Caco-2 (cell line): ENCODE measurements at regions not wholly inside any gene's neighbourhood (a gene's known extent, or its start where the extent isn't known, plus 50 kb on each side); places are given as distances from the start of the nearest gene placed in this dataset.

Experiments
- BruUV-seq: library from RNA; stranded (reverse); fragments of 400-500 nt; replicated peaks from 2 replicates; lab custom pipeline; 2021; lab: Mats Ljungman, UMichigan
- CTCF ChIA-PET: fragments of 300-600 bp; sonication (Branson Sonifier 250); formaldehyde crosslinking; loops from one replicate; lab custom pipeline; 2022; ENCODE audit warnings: antibody characterized with exemption; lab: Charles Lee
- POLR2A ChIA-PET: fragments of 300-600 bp; sonication (Branson Sonifier 250); formaldehyde crosslinking; loops from one replicate; lab custom pipeline; 2022; ENCODE audit warnings: antibody characterized with exemption; lab: Charles Lee
- DNase-seq, 2 experiments: peaks; one replicate each; pipeline versions ENCODE4 v3.0.0 to v3.0.0-alpha.2; 2020 to 2022
- H3K27me3 ChIP-seq: replicated peaks from 2 replicates; pipeline ENCODE4 v1.6.0; 2011; ENCODE audit warnings: low read length; ENCODE audit not compliant: control insufficient read depth, insufficient read depth
- H3K36me3 ChIP-seq: 2 replicates; pipeline ENCODE4 v1.5.1; 2011; ENCODE audit warnings: low read length; ENCODE audit not compliant: control insufficient read depth, insufficient read depth
- H3K4me1 ChIP-seq: fragments of 250-450 bp; sonication (Bioruptor Pico); 2 replicates; pipeline ENCODE4 v1.5.1; 2020; ENCODE audit warnings: mild to moderate bottlenecking
- H3K4me3 ChIP-seq: 2 replicates; pipeline ENCODE4 v1.5.1; 2011; ENCODE audit warnings: low read depth, mild to moderate bottlenecking, control low read depth, low read length
- H3K9me3 ChIP-seq: fragments of 250-450 bp; sonication (Bioruptor Pico); 2 replicates; pipeline ENCODE4 v1.5.1; 2020; ENCODE audit warnings: mild to moderate bottlenecking, moderate library complexity
- H3K27ac Mint-ChIP-seq: one replicate; pipeline ENCODE4 v1.8.0; 2022; ENCODE audit warnings: mixed read lengths; ENCODE audit not compliant: unreplicated experiment
- H3K27me3 Mint-ChIP-seq: one replicate; pipeline ENCODE4 v1.8.0; 2022; ENCODE audit warnings: mixed read lengths; ENCODE audit not compliant: insufficient read depth, unreplicated experiment
- H3K36me3 Mint-ChIP-seq: one replicate; pipeline ENCODE4 v1.8.0; 2022; ENCODE audit warnings: mild to moderate bottlenecking, mixed read lengths; ENCODE audit not compliant: insufficient read depth, unreplicated experiment
- H3K4me1 Mint-ChIP-seq: one replicate; pipeline ENCODE4 v1.8.0; 2022; ENCODE audit warnings: low read depth, mixed read lengths; ENCODE audit not compliant: unreplicated experiment
- H3K4me3 Mint-ChIP-seq: one replicate; pipeline ENCODE4 v1.8.0; 2022; ENCODE audit warnings: mild to moderate bottlenecking, moderate library complexity, mixed read lengths; ENCODE audit not compliant: unreplicated experiment
- H3K9me3 Mint-ChIP-seq: one replicate; pipeline ENCODE4 v1.8.0; 2022; ENCODE audit warnings: mixed read lengths; ENCODE audit not compliant: unreplicated experiment
- CTCF ChIP-seq, 2 experiments: fragments of 200-600 bp in 1 of 2; IDR thresholded peaks; 1 replicate in 1 of 2; 2 replicates in 1 of 2; pipeline versions ENCODE4 v1.5.1 to v1.8.0; 2011 to 2022; ENCODE audit warnings: antibody characterized with exemption in 1 of 2, control low read depth in 1 of 2, inconsistent platforms in 1 of 2, low read depth in 1 of 2, low read length in 1 of 2, mild to moderate bottlenecking in 1 of 2, moderate library complexity in 1 of 2; ENCODE audit not compliant: insufficient read depth in 1 of 2, severe bottlenecking in 1 of 2, unreplicated experiment in 1 of 2
- intact Hi-C: fragments of 100-400 bp; cut with micrococcal nuclease; formaldehyde crosslinking; loops from one replicate; pipeline ENCODE4 v1.10.0; 2022; ENCODE audit not compliant: unreplicated experiment

- no peaks in the 10 kb centered on the region for H3K36me3 Mint-ChIP-seq
- BruUV-seq, result no TSS peak
- peaks cover 7% of the 10 kb centered on the region for H3K4me1 Mint-ChIP-seq
- Histone ChIP-seq H3K4me3 (no peak overlapping the region), H3K36me3 (no peaks in the 10 kb centered on the region), H3K9me3 (no peaks in the 10 kb centered on the region), H3K27me3 (no peaks in the 10 kb centered on the region), H3K4me1 (no peaks in the 10 kb centered on the region; the same call in 1 of the 2 replicates)
- no peak for TF ChIP-seq CTCF (IDR thresholded peaks at IDR 0.05; ENCODE audit: insufficient read depth in 1 of 2, low read depth in 1 of 2, low read length in 1 of 2, severe bottlenecking in 1 of 2, unreplicated experiment in 1 of 2)
- no peaks in the 10 kb centered on the region for H3K27me3 Mint-ChIP-seq
- no peak overlapping the region for H3K27ac Mint-ChIP-seq
- no peak for DNase-seq
- no peak overlapping the region for H3K4me3 Mint-ChIP-seq
- ChIA-PET CTCF (no interaction called here), POLR2A (no interaction called here)
- H3K9me3 Mint-ChIP-seq, result no peaks in the 10 kb centered on the region
- intact Hi-C loops, result no loop called here
These were observed 51.4 kb upstream of the EZH2 start for GRCh38 chr7:148935451-148935850.
